ENCODE measurements at regions not wholly inside any gene's neighbourhood (a gene's known extent, or its start where the extent isn't known, plus 50 kb on each side); places are given as distances from the start of the nearest gene placed in this dataset.

DNA sequence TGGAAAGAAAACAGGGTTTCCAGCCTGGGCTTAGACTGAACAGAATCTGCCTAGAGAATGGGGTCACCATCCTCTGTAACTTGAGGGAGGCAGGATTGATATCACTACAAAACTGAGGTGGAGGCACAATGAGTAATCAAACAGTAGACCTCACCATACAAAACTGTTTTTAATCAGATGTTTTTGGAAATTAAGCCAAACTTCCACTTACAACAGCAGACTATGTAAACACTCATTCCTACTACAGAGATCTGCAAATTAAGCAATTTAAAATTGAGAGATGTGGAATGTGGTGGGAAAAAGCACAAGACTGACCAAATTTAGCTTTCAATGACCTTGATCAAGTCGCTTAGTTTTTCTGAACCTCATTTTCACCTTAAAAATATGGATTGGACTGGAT lies 104.3 kb upstream of the SLC38A4 start:
- TF ChIP-seq POLR2A (IDR thresholded peaks at IDR 0.05), result no peak
- TF ChIP-seq, protein P1, sequence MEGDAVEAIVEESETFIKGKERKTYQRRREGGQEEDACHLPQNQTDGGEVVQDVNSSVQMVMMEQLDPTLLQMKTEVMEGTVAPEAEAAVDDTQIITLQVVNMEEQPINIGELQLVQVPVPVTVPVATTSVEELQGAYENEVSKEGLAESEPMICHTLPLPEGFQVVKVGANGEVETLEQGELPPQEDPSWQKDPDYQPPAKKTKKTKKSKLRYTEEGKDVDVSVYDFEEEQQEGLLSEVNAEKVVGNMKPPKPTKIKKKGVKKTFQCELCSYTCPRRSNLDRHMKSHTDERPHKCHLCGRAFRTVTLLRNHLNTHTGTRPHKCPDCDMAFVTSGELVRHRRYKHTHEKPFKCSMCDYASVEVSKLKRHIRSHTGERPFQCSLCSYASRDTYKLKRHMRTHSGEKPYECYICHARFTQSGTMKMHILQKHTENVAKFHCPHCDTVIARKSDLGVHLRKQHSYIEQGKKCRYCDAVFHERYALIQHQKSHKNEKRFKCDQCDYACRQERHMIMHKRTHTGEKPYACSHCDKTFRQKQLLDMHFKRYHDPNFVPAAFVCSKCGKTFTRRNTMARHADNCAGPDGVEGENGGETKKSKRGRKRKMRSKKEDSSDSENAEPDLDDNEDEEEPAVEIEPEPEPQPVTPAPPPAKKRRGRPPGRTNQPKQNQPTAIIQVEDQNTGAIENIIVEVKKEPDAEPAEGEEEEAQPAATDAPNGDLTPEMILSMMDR (IDR thresholded peaks at IDR 0.05), result no peak
